Osteoblast (primary cell): ENCODE measurements at regions not wholly inside any gene's neighbourhood (a gene's known extent, or its start where the extent isn't known, plus 50 kb on each side); places are given as distances from the start of the nearest gene placed in this dataset.

Source experiments
- DNase-seq: peaks from one replicate; pipeline ENCODE4 v3.0.0; 2011; ENCODE audit warnings: low spot score, mixed read lengths; ENCODE audit not compliant: insufficient read length; ENCODE audit errors: missing footprints
- H2AFZ ChIP-seq: 2 replicates; pipeline ENCODE4 v1.6.0; 2011; ENCODE audit warnings: mild to moderate bottlenecking, low read length
- H3K27ac ChIP-seq: 2 replicates; pipeline ENCODE4 v1.5.1; 2011; ENCODE audit warnings: mild to moderate bottlenecking, low read depth, low read length, moderate library complexity
- H3K27me3 ChIP-seq: 2 replicates; pipeline ENCODE4 v1.6.0; 2012; ENCODE audit warnings: mild to moderate bottlenecking, control low read depth, inconsistent platforms, low read length, moderate library complexity; ENCODE audit not compliant: insufficient read depth
- H3K36me3 ChIP-seq: 2 replicates; pipeline ENCODE4 v1.5.1; 2011; ENCODE audit warnings: mild to moderate bottlenecking, low read length, control low read depth, moderate library complexity; ENCODE audit not compliant: insufficient read depth
- H3K4me1 ChIP-seq: 2 replicates; pipeline ENCODE4 v1.5.1; 2011; ENCODE audit warnings: mild to moderate bottlenecking, low read length, control low read depth, moderate library complexity; ENCODE audit not compliant: insufficient read depth
- H3K4me2 ChIP-seq: 2 replicates; pipeline ENCODE4 v1.6.0; 2011; ENCODE audit warnings: mild to moderate bottlenecking, low read length; ENCODE audit not compliant: insufficient read depth
- H3K4me3 ChIP-seq: fragments of 200-600 bp; sonication (generic); 3 replicates; pipeline ENCODE4 v1.5.1; 2012; ENCODE audit warnings: mild to moderate bottlenecking, low read length, inconsistent platforms; ENCODE audit not compliant: insufficient read depth
- H3K79me2 ChIP-seq: 2 replicates; pipeline ENCODE4 v1.6.0; 2012; ENCODE audit warnings: mild to moderate bottlenecking, low read length, control low read depth, inconsistent platforms; ENCODE audit not compliant: insufficient read depth
- H3K9me3 ChIP-seq: 2 replicates; pipeline ENCODE4 v1.5.1; 2011; ENCODE audit warnings: low read depth, low read length, control low read depth
- H4K20me1 ChIP-seq: 2 replicates; pipeline ENCODE4 v1.6.0; 2012; ENCODE audit warnings: mild to moderate bottlenecking, low read length, control low read depth; ENCODE audit not compliant: insufficient read depth
- CTCF ChIP-seq: IDR thresholded peaks from 2 replicates; pipeline ENCODE4 v1.5.1; 2011; ENCODE audit warnings: mild to moderate bottlenecking, low read depth, low read length, moderate library complexity; ENCODE audit errors: extremely low read depth

GRCh38 chr5:13063088-13063487, 881.4 kb downstream of the DNAH5 start:
- DNase-seq, result no peak
- H3K4me1 ChIP-seq, result no peaks in the 10 kb centered on the region
- H3K4me3 ChIP-seq, result no peak overlapping the region
- no peak for TF ChIP-seq CTCF
- H3K4me2 ChIP-seq, result no peak overlapping the region
- no peaks in the 10 kb centered on the region for H3K36me3 ChIP-seq
- H3K27ac ChIP-seq, result no peak overlapping the region
- H3K79me2 ChIP-seq, result no peaks in the 10 kb centered on the region
- H3K9me3 ChIP-seq, result no peaks in the 10 kb centered on the region
- no peaks in the 10 kb centered on the region for H3K27me3 ChIP-seq
- H4K20me1 ChIP-seq, result no peaks in the 10 kb centered on the region
- no peak overlapping the region for H2AFZ ChIP-seq

DNA sequence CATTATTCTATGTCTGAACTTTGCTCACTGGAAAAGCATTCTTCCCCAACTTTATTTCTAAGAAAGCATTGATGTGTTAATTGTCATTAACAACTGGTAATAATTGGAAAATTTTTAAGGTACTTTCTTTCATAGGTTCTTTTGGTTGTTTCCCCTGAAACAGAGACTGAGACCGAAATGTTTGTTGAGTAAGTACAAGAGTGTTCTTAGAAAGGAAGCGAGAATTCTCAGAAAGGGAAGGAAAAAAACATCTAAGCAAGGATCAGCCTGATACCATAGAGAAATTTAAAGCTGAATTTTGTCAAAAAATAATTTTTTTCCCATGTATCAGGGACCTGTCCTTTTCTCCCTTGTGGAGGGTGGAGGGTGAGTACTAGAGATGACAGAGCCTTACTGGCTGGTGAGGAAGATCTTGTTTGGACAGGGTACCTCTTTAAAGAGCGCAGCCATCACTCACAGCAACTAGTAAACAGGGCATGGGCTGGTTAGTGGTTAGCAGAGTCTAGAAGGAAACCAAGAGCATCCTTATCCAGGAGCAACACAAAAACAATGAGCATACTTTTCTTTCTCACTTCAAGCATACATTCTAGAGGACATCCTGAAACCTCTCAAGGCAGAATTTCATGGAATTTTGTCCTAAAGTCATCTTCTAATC, 898.5 kb downstream of the DNAH5 start:
- H3K4me1 ChIP-seq, result no peaks in the 10 kb centered on the region
- H4K20me1 ChIP-seq, result no peaks in the 10 kb centered on the region
- H2AFZ ChIP-seq, result no peak overlapping the region
- H3K79me2 ChIP-seq, result no peaks in the 10 kb centered on the region
- TF ChIP-seq CTCF, result no peak
- H3K4me3 ChIP-seq, result no peak overlapping the region
- no peaks in the 10 kb centered on the region for H3K27me3 ChIP-seq
- H3K4me2 ChIP-seq, result no peak overlapping the region
- H3K27ac ChIP-seq, result no peak overlapping the region
- no peaks in the 10 kb centered on the region for H3K36me3 ChIP-seq
- H3K9me3 ChIP-seq, result no peaks in the 10 kb centered on the region
- peak; percentile 3 for DNase-seq

- Histone ChIP-seq H4K20me1 (no peaks in the 10 kb centered on the region), H3K79me2 (no peaks in the 10 kb centered on the region), H3K36me3 (no peaks in the 10 kb centered on the region), H3K27ac (no peak overlapping the region), H2AFZ (no peak overlapping the region), H3K4me2 (no peak overlapping the region), H3K27me3 (no peaks in the 10 kb centered on the region), H3K4me1 (no peaks in the 10 kb centered on the region), H3K4me3 (no peak overlapping the region), H3K9me3 (no peaks in the 10 kb centered on the region)
- no peak for TF ChIP-seq CTCF
- no peak for DNase-seq
Measured at GRCh38 chr5:13034061-13034460, 910.4 kb downstream of the DNAH5 start.

DNA sequence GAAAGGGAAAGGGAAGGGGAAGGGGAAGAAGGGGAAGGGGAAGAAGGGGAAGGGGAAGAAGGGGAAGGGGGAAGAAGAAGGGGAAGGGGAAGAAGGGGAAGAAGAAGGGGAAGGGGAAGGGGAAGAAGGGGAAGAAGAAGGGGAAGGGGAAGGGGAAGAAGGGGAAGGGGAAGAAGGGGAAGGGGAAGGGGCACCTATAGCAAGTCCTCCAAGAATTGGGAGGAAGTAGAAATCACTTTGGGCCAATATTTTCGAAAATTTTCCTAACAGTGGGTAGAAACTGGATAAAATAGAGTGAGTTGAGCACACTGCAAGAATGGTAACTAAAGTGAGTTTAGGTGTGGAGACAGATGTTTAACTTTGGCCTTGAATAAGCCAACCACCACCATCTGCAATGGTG, 915.3 kb downstream of the DNAH5 start:
- H2AFZ ChIP-seq, result no peak overlapping the region
- TF ChIP-seq CTCF, result no peak
- no peak overlapping the region for H3K27ac ChIP-seq
- H3K36me3 ChIP-seq, result no peaks in the 10 kb centered on the region
- no peaks in the 10 kb centered on the region for H3K79me2 ChIP-seq
- no peak for DNase-seq
- no peaks in the 10 kb centered on the region for H3K27me3 ChIP-seq
- H4K20me1 ChIP-seq, result no peaks in the 10 kb centered on the region
- H3K4me2 ChIP-seq, result no peak overlapping the region
- H3K9me3 ChIP-seq, result no peaks in the 10 kb centered on the region
- no peaks in the 10 kb centered on the region for H3K4me1 ChIP-seq
- H3K4me3 ChIP-seq, result no peak overlapping the region
